Fibroblast of lung (primary cell): ENCODE measurements at regions not wholly inside any gene's neighbourhood (a gene's known extent, or its start where the extent isn't known, plus 50 kb on each side); places are given as distances from the start of the nearest gene placed in this dataset.

ENCODE experiments used
- DNase-seq, 2 donors: peaks; one replicate each; pipeline versions ENCODE4 v3.0.0 to v3.0.0-alpha.2; 2010; ENCODE audit warnings: low read depth in 2 of 2
- H2AFZ ChIP-seq: 2 replicates; pipeline ENCODE4 v1.5.1; 2012; ENCODE audit warnings: low read length, control low read depth, inconsistent platforms
- H3K27ac ChIP-seq: 2 replicates; pipeline ENCODE4 v1.5.1; 2011; ENCODE audit warnings: low read length, control low read depth; ENCODE audit not compliant: insufficient read depth
- H3K27me3 ChIP-seq: 2 replicates; pipeline ENCODE4 v1.5.1; 2011; ENCODE audit warnings: mild to moderate bottlenecking, low read length; ENCODE audit not compliant: control insufficient read depth, insufficient read depth
- H3K36me3 ChIP-seq: 2 replicates; pipeline ENCODE4 v1.5.1; 2011; ENCODE audit warnings: low read length; ENCODE audit not compliant: control insufficient read depth, insufficient read depth
- H3K4me1 ChIP-seq: 2 replicates; pipeline ENCODE4 v1.5.1; 2011; ENCODE audit warnings: low read length; ENCODE audit not compliant: control insufficient read depth, insufficient read depth; ENCODE audit errors: extremely low read depth
- H3K4me2 ChIP-seq: 2 replicates; pipeline ENCODE4 v1.5.1; 2011; ENCODE audit warnings: low read length, control low read depth; ENCODE audit not compliant: insufficient read depth; ENCODE audit errors: extremely low read depth
- H3K4me3 ChIP-seq, 4 experiments: fragments of 200-600 bp in 1 of 4; sonication (generic) in 1 of 4; replicated peaks in 1 of 4; 2 replicates each; pipeline ENCODE4 v1.5.1; 2011 to 2016; ENCODE audit warnings: low read length in 4 of 4, low read depth in 3 of 4, mild to moderate bottlenecking in 3 of 4, control low read depth in 2 of 4, inconsistent platforms in 1 of 4, mixed read lengths in 1 of 4; ENCODE audit not compliant: insufficient read depth in 1 of 4; ENCODE audit errors: control extremely low read depth in 1 of 4
- H3K79me2 ChIP-seq: 2 replicates; pipeline ENCODE4 v1.5.1; 2012; ENCODE audit warnings: mild to moderate bottlenecking, low read length, inconsistent platforms; ENCODE audit not compliant: control insufficient read depth, insufficient read depth
- H3K9ac ChIP-seq: 2 replicates; pipeline ENCODE4 v1.5.1; 2011; ENCODE audit warnings: mild to moderate bottlenecking, low read length, control low read depth; ENCODE audit not compliant: insufficient read depth
- H3K9me3 ChIP-seq: 2 replicates; pipeline ENCODE4 v1.5.1; 2012; ENCODE audit warnings: low read depth, low read length; ENCODE audit not compliant: control insufficient read depth, insufficient read depth
- H4K20me1 ChIP-seq: 2 replicates; pipeline ENCODE4 v1.5.1; 2011; ENCODE audit warnings: low read length; ENCODE audit not compliant: control insufficient read depth, insufficient read depth; ENCODE audit errors: extremely low read depth
- EZH2 ChIP-seq: IDR thresholded peaks from 2 replicates; pipeline ENCODE4 v1.5.1; 2012; ENCODE audit warnings: low read length, control low read depth, mild to moderate bottlenecking; ENCODE audit errors: missing control alignments
- TF ChIP-seq, protein P1 (sequence below), 2 donors: IDR thresholded peaks in 1 of 2; conservative IDR thresholded peaks in 1 of 2; 1 replicate in 1 of 2; 2 replicates in 1 of 2; pipeline ENCODE4 v1.5.1; 2011 to 2012; ENCODE audit warnings: low read length in 2 of 2, control low read depth in 1 of 2, inconsistent platforms in 1 of 2, low read depth in 1 of 2, mild to moderate bottlenecking in 1 of 2

DNA sequence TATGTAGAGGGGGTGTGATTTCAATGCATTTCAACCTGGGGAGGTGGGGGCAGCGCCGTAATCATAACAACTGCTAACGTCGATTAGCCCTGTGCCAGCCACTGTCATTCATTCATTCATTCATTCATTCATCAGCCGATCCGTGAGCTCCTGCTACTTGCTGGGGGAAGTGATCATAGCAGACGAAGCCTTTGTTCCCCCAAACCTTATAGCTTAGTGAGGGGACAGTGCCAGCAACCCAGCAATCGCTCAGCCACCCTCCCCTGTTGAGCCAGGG, 106.5 kb upstream of the GSE1 start:
- H2AFZ ChIP-seq, result no peak overlapping the region
- H3K4me2 ChIP-seq, result no peak overlapping the region
- H3K79me2 ChIP-seq, result no peaks in the 10 kb centered on the region
- no peak for DNase-seq
- no peaks in the 10 kb centered on the region for H4K20me1 ChIP-seq
- TF ChIP-seq EZH2, result no peak
- TF ChIP-seq, protein P1, sequence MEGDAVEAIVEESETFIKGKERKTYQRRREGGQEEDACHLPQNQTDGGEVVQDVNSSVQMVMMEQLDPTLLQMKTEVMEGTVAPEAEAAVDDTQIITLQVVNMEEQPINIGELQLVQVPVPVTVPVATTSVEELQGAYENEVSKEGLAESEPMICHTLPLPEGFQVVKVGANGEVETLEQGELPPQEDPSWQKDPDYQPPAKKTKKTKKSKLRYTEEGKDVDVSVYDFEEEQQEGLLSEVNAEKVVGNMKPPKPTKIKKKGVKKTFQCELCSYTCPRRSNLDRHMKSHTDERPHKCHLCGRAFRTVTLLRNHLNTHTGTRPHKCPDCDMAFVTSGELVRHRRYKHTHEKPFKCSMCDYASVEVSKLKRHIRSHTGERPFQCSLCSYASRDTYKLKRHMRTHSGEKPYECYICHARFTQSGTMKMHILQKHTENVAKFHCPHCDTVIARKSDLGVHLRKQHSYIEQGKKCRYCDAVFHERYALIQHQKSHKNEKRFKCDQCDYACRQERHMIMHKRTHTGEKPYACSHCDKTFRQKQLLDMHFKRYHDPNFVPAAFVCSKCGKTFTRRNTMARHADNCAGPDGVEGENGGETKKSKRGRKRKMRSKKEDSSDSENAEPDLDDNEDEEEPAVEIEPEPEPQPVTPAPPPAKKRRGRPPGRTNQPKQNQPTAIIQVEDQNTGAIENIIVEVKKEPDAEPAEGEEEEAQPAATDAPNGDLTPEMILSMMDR (conservative IDR thresholded peaks at IDR 0.05 in 1 of 2, IDR thresholded peaks at IDR 0.05 in 1 of 2; ENCODE audit: low read depth in 1 of 2, low read length in 2 of 2), result no peak
- no peaks in the 10 kb centered on the region for H3K36me3 ChIP-seq
- no peak overlapping the region for H3K27ac ChIP-seq
- H3K27me3 ChIP-seq, result no peaks in the 10 kb centered on the region
- no peak overlapping the region for H3K4me3 ChIP-seq
- H3K9me3 ChIP-seq, result no peaks in the 10 kb centered on the region
- H3K4me1 ChIP-seq, result no peaks in the 10 kb centered on the region
- no peak overlapping the region for H3K9ac ChIP-seq

DNA sequence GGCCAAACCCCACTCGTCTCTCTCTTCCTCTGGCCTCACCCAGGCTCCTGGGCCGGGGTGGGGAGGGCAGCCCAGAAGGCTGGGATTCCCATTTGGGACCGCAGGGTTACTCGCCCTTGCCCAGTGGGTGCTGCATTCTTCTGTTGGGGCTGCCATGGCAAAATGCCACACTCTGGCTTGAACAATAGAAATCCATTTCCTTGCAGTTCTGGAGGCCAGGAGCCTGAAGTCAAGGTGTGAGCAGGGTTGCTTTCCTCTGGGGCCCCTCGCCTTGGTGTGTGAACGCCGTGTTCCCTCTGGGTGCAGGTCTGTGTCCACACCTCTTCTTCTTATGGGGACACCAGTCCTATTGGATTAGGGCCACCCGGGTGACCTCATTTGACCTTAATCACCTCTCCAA, 105.8 kb upstream of the GSE1 start:
- H3K27ac ChIP-seq, result no peak overlapping the region
- DNase-seq, result no peak
- no peaks in the 10 kb centered on the region for H3K9me3 ChIP-seq
- H2AFZ ChIP-seq, result no peak overlapping the region
- no peaks in the 10 kb centered on the region for H4K20me1 ChIP-seq
- TF ChIP-seq, protein P1 (conservative IDR thresholded peaks at IDR 0.05 in 1 of 2, IDR thresholded peaks at IDR 0.05 in 1 of 2; ENCODE audit: low read depth in 1 of 2, low read length in 2 of 2), result no peak
- TF ChIP-seq EZH2, result no peak
- H3K9ac ChIP-seq, result no peak overlapping the region
- H3K4me1 ChIP-seq, result peaks cover under 1% of the 10 kb centered on the region
- no peak overlapping the region for H3K4me3 ChIP-seq
- H3K79me2 ChIP-seq, result no peaks in the 10 kb centered on the region
- no peaks in the 10 kb centered on the region for H3K36me3 ChIP-seq
- H3K4me2 ChIP-seq, result no peak overlapping the region
- H3K27me3 ChIP-seq, result no peaks in the 10 kb centered on the region

DNA sequence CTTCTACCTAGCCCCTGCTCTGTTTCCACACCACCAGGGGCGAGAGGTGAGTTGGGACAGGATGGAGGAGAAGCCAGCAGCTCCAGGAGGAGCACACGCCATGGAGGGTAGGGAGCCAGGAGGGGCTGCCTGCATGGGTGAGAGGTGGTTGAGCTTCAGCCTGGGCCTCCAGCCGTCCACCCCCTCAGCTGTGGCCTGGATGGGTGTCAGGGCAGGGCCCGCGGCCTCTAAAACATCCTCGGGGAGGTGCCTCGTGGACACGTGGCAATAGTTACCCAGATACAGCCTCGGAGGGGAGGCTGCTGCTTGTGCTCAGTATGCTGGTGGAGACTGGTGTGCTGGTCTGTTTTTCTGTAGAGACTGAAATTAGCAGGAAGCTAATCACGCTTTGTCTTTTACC, 104.7 kb upstream of the GSE1 start:
- no peak overlapping the region for H3K9ac ChIP-seq
- no peak overlapping the region for H3K4me2 ChIP-seq
- peaks cover 8% of the 10 kb centered on the region for H3K4me1 ChIP-seq
- H2AFZ ChIP-seq, result no peak overlapping the region
- H3K79me2 ChIP-seq, result no peaks in the 10 kb centered on the region
- no peak overlapping the region for H3K4me3 ChIP-seq
- H3K27ac ChIP-seq, result no peak overlapping the region
- no peak for DNase-seq
- no peaks in the 10 kb centered on the region for H3K9me3 ChIP-seq
- H3K27me3 ChIP-seq, result no peaks in the 10 kb centered on the region
- H4K20me1 ChIP-seq, result no peaks in the 10 kb centered on the region
- H3K36me3 ChIP-seq, result no peaks in the 10 kb centered on the region
- TF ChIP-seq, protein P1 (conservative IDR thresholded peaks at IDR 0.05 in 1 of 2, IDR thresholded peaks at IDR 0.05 in 1 of 2; ENCODE audit: low read depth in 1 of 2, low read length in 2 of 2), result no peak
- TF ChIP-seq EZH2, result no peak
